ENCODE measurements at regions not wholly inside any gene's neighbourhood (a gene's known extent, or its start where the extent isn't known, plus 50 kb on each side); places are given as distances from the start of the nearest gene placed in this dataset.

- Mint-ChIP-seq H3K4me3 (ENCODE audit: low read depth, unreplicated experiment) (no peak overlapping the region), H3K36me3 (ENCODE audit: insufficient read depth, unreplicated experiment) (no peaks in the 10 kb centered on the region), H3K4me1 (ENCODE audit: low read depth, unreplicated experiment) (no peaks in the 10 kb centered on the region), H3K27me3 (ENCODE audit: unreplicated experiment) (no peaks in the 10 kb centered on the region), H3K9me3 (ENCODE audit: low read depth, unreplicated experiment) (peaks cover 9% of the 10 kb centered on the region), H3K27ac (ENCODE audit: unreplicated experiment) (no peak overlapping the region)
- DNase-seq, result no peak
- intact Hi-C loops (cut with micrococcal nuclease; ENCODE audit: unreplicated experiment), result no loop called here
- TF ChIP-seq CTCF (IDR thresholded peaks at IDR 0.05; ENCODE audit: unreplicated experiment), result no peak
- no TSS peak for BruUV-seq (replicated peaks)
- CTCF ChIA-PET, result no interaction called here
Observed at GRCh38 chr15:47523681-47524475, 193.4 kb upstream of the SEMA6D start.

- no peaks in the 10 kb centered on the region for H3K27me3 Mint-ChIP-seq (ENCODE audit: unreplicated experiment)
- peaks cover 7% of the 10 kb centered on the region for H3K9me3 Mint-ChIP-seq (ENCODE audit: low read depth, unreplicated experiment)
- intact Hi-C loops (cut with micrococcal nuclease; ENCODE audit: unreplicated experiment), result no loop called here
- no peak overlapping the region for H3K27ac Mint-ChIP-seq (ENCODE audit: unreplicated experiment)
- H3K36me3 Mint-ChIP-seq (ENCODE audit: insufficient read depth, unreplicated experiment), result no peaks in the 10 kb centered on the region
- CTCF ChIA-PET, result interaction anchor here (0.6 kb wide), 2 partner anchors 13 to 18 kb away, joined by 3 to 4 read pairs; no protein-coding TSS in a partner anchor
- no TSS peak for BruUV-seq (replicated peaks)
- DNase-seq, result no peak
- H3K4me3 Mint-ChIP-seq (ENCODE audit: low read depth, unreplicated experiment), result no peak overlapping the region
- H3K4me1 Mint-ChIP-seq (ENCODE audit: low read depth, unreplicated experiment), result no peaks in the 10 kb centered on the region
- TF ChIP-seq CTCF (IDR thresholded peaks at IDR 0.05; ENCODE audit: unreplicated experiment), result no peak
Observed at GRCh38 chr15:47529241-47529640, 188.1 kb upstream of the SEMA6D start.

GRCh38 chr15:47534673-47535072 is 182.6 kb upstream of the SEMA6D start:
- H3K4me1 Mint-ChIP-seq (ENCODE audit: low read depth, unreplicated experiment), result no peaks in the 10 kb centered on the region
- CTCF ChIA-PET, result interaction anchor here (0.7 kb wide), 1 partner anchor 46 kb away, joined by 3 read pairs; no protein-coding TSS in a partner anchor
- no peak overlapping the region for H3K27ac Mint-ChIP-seq (ENCODE audit: unreplicated experiment)
- no peak overlapping the region for H3K4me3 Mint-ChIP-seq (ENCODE audit: low read depth, unreplicated experiment)
- peaks cover 16% of the 10 kb centered on the region for H3K9me3 Mint-ChIP-seq (ENCODE audit: low read depth, unreplicated experiment)
- H3K36me3 Mint-ChIP-seq (ENCODE audit: insufficient read depth, unreplicated experiment), result no peaks in the 10 kb centered on the region
- DNase-seq, result no peak
- intact Hi-C loops (cut with micrococcal nuclease; ENCODE audit: unreplicated experiment), result no loop called here
- TF ChIP-seq CTCF (IDR thresholded peaks at IDR 0.05; ENCODE audit: unreplicated experiment), result no peak
- BruUV-seq (replicated peaks), result no TSS peak
- H3K27me3 Mint-ChIP-seq (ENCODE audit: unreplicated experiment), result no peaks in the 10 kb centered on the region

- H3K36me3 Mint-ChIP-seq (ENCODE audit: insufficient read depth, unreplicated experiment), result no peaks in the 10 kb centered on the region
- H3K27me3 Mint-ChIP-seq (ENCODE audit: unreplicated experiment), result no peaks in the 10 kb centered on the region
- no peak overlapping the region for H3K4me3 Mint-ChIP-seq (ENCODE audit: low read depth, unreplicated experiment)
- H3K27ac Mint-ChIP-seq (ENCODE audit: unreplicated experiment), result no peak overlapping the region
- intact Hi-C loops (cut with micrococcal nuclease; ENCODE audit: unreplicated experiment), result no loop called here
- BruUV-seq (replicated peaks), result no TSS peak
- CTCF ChIA-PET, result no interaction called here
- DNase-seq, result no peak
- peaks cover 20% of the 10 kb centered on the region for H3K9me3 Mint-ChIP-seq (ENCODE audit: low read depth, unreplicated experiment)
- no peak for TF ChIP-seq CTCF (IDR thresholded peaks at IDR 0.05; ENCODE audit: unreplicated experiment)
- H3K4me1 Mint-ChIP-seq (ENCODE audit: low read depth, unreplicated experiment), result no peaks in the 10 kb centered on the region
Observed at GRCh38 chr15:47541562-47541961, 175.7 kb upstream of the SEMA6D start.
